DOHH2 (cell line): ENCODE measurements at regions not wholly inside any gene's neighbourhood (a gene's known extent, or its start where the extent isn't known, plus 50 kb on each side); places are given as distances from the start of the nearest gene placed in this dataset.

Source experiments
- H3F3A ChIP-seq: fragments of 200-600 bp; sonication (generic), shearing (Covaris generic); 2 replicates; pipeline ENCODE4 v1.6.0; 2016; ENCODE audit warnings: antibody characterized with exemption, mild to moderate bottlenecking; ENCODE audit not compliant: control insufficient read depth, insufficient read depth
- H3K27ac ChIP-seq: fragments of 200-600 bp; sonication (generic); 2 replicates; pipeline ENCODE4 v1.5.1; 2014; ENCODE audit warnings: low read depth, mild to moderate bottlenecking, low read length, moderate library complexity
- H3K27me3 ChIP-seq: fragments of 200-600 bp; sonication (generic); 2 replicates; pipeline ENCODE4 v1.6.1; 2014; ENCODE audit warnings: mild to moderate bottlenecking, low read length, mixed read lengths; ENCODE audit not compliant: control insufficient read depth
- H3K36me3 ChIP-seq: fragments of 200-600 bp; sonication (generic); 2 replicates; pipeline ENCODE4 v1.6.1; 2014; ENCODE audit warnings: mild to moderate bottlenecking, low read length, moderate library complexity, mixed read lengths; ENCODE audit not compliant: control insufficient read depth
- H3K4me1 ChIP-seq: fragments of 200-600 bp; sonication (generic); 2 replicates; pipeline ENCODE4 v1.6.1; 2014; ENCODE audit warnings: mild to moderate bottlenecking, low read length, mixed read lengths; ENCODE audit not compliant: control insufficient read depth
- H3K4me2 ChIP-seq: fragments of 200-600 bp; sonication (generic); 2 replicates; pipeline ENCODE4 v1.6.0; 2014; ENCODE audit warnings: mild to moderate bottlenecking, low read length, moderate library complexity
- H3K4me3 ChIP-seq: fragments of 200-600 bp; sonication (generic); 2 replicates; pipeline ENCODE4 v1.5.1; 2014; ENCODE audit warnings: mild to moderate bottlenecking, low read length, mixed read lengths
- H3K79me2 ChIP-seq: fragments of 200-600 bp; sonication (generic); 2 replicates; pipeline ENCODE4 v1.6.1; 2014; ENCODE audit warnings: mild to moderate bottlenecking, low read length, mixed read lengths; ENCODE audit not compliant: control insufficient read depth
- H3K9me2 ChIP-seq: fragments of 200-600 bp; sonication (generic); replicated peaks from 2 replicates; pipeline ENCODE4 v1.6.1; 2014; ENCODE audit warnings: mild to moderate bottlenecking, low read length, mixed read lengths; ENCODE audit not compliant: control insufficient read depth
- H3K9me3 ChIP-seq: fragments of 200-600 bp; sonication (generic); 2 replicates; pipeline ENCODE4 v1.6.1; 2014; ENCODE audit warnings: antibody characterized with exemption, low read length, mixed read lengths; ENCODE audit not compliant: control insufficient read depth, insufficient read depth
- H4K20me1 ChIP-seq: fragments of 200-600 bp; sonication (generic); 2 replicates; pipeline ENCODE4 v1.6.0; 2014; ENCODE audit warnings: low read depth, mild to moderate bottlenecking, antibody characterized with exemption, low read length, moderate library complexity; ENCODE audit not compliant: control insufficient read depth, insufficient read depth
- EZH2phosphoT487 ChIP-seq: fragments of 200-600 bp; sonication (generic); IDR thresholded peaks from 2 replicates; pipeline ENCODE4 v1.6.1; 2017; ENCODE audit warnings: borderline replicate concordance, mild to moderate bottlenecking, antibody characterized with exemption, low read length, moderate library complexity, mixed read lengths
- TF ChIP-seq, protein P1 (sequence below): fragments of 200-600 bp; sonication (generic); IDR thresholded peaks from one replicate; pipeline ENCODE4 v1.5.1; 2014; ENCODE audit warnings: antibody characterized with exemption, mild to moderate bottlenecking, low read depth, low read length; ENCODE audit not compliant: poor library complexity, severe bottlenecking

DNA sequence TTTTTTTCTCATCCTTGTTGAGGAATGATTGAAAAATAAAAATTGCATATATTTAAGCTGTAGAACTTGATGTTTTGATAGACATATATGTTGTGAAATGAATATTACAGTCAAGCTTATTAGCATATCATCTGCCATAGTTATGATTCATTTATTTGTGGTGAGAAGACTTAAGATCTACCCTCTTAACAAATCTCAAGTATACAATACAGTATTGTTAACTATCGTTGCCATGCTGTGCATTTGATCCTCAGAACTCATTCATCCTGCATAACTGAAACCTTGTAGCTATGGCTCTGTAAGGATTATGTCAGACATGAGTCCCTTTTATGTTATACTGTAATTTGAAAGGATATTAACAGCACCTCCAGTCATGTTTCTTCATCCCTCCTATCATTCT, 2045.3 kb downstream of the ARAP2 start:
- no peaks in the 10 kb centered on the region for H3F3A ChIP-seq
- no peaks in the 10 kb centered on the region for H3K9me2 ChIP-seq
- no peaks in the 10 kb centered on the region for H3K36me3 ChIP-seq
- no peaks in the 10 kb centered on the region for H3K9me3 ChIP-seq
- no peak overlapping the region for H3K4me2 ChIP-seq
- no peaks in the 10 kb centered on the region for H3K27me3 ChIP-seq
- H3K4me3 ChIP-seq: no peak overlapping the region
- H3K79me2 ChIP-seq: no peaks in the 10 kb centered on the region
- no peaks in the 10 kb centered on the region for H4K20me1 ChIP-seq
- no peaks in the 10 kb centered on the region for H3K4me1 ChIP-seq
- H3K27ac ChIP-seq: no peak overlapping the region
- TF ChIP-seq, protein P1, sequence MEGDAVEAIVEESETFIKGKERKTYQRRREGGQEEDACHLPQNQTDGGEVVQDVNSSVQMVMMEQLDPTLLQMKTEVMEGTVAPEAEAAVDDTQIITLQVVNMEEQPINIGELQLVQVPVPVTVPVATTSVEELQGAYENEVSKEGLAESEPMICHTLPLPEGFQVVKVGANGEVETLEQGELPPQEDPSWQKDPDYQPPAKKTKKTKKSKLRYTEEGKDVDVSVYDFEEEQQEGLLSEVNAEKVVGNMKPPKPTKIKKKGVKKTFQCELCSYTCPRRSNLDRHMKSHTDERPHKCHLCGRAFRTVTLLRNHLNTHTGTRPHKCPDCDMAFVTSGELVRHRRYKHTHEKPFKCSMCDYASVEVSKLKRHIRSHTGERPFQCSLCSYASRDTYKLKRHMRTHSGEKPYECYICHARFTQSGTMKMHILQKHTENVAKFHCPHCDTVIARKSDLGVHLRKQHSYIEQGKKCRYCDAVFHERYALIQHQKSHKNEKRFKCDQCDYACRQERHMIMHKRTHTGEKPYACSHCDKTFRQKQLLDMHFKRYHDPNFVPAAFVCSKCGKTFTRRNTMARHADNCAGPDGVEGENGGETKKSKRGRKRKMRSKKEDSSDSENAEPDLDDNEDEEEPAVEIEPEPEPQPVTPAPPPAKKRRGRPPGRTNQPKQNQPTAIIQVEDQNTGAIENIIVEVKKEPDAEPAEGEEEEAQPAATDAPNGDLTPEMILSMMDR: no peak
- no peak for TF ChIP-seq EZH2phosphoT487

DNA sequence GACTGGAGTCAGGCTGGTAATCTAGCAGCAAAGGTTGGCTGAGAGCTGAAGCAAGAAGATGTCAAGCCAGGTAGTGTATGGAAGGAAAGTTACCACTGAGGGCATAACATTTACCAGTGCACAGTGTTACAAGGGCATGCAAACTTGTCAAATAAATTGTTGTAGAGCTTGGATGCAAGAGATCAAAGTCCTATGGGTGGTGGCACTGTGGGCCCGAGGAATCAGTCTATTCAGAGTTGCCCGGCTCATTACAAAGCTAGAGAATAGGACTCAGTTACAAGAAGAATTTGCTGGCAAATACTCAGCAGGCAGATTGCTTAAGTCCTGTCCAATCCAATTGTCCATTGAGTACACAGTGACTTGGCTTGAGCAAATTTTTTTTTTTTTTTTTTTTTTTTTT, 2043.8 kb downstream of the ARAP2 start:
- TF ChIP-seq, protein P1: no peak
- no peak for TF ChIP-seq EZH2phosphoT487
- Histone ChIP-seq H3K27me3 (no peaks in the 10 kb centered on the region), H3K9me3 (no peaks in the 10 kb centered on the region; the same call in 1 of the 2 replicates), H3K79me2 (no peaks in the 10 kb centered on the region), H3K4me2 (no peak overlapping the region), H4K20me1 (no peaks in the 10 kb centered on the region), H3F3A (no peaks in the 10 kb centered on the region), H3K9me2 (no peaks in the 10 kb centered on the region), H3K4me3 (no peak overlapping the region), H3K36me3 (no peaks in the 10 kb centered on the region), H3K4me1 (no peaks in the 10 kb centered on the region), H3K27ac (no peak overlapping the region)

DNA sequence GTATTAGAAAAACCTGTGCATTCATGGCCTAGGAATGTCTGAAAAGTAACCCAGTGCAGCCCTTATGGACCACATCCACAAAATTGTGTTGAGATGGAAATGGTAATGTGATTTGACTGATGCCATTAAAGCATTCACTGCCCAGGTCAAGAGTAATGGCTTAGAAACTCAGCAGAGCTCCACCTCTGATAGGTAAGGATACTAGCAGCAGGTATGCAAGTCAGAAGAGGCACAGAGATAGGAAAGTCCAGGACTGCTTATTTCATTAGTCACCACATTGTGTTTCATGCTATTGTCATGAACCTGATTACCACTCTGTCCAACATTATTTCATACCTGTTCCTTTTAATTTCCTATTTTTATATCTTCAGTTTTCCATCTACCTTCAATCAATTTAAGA, 2042.2 kb downstream of the ARAP2 start:
- no peak for TF ChIP-seq EZH2phosphoT487
- TF ChIP-seq, protein P1: no peak

DNA sequence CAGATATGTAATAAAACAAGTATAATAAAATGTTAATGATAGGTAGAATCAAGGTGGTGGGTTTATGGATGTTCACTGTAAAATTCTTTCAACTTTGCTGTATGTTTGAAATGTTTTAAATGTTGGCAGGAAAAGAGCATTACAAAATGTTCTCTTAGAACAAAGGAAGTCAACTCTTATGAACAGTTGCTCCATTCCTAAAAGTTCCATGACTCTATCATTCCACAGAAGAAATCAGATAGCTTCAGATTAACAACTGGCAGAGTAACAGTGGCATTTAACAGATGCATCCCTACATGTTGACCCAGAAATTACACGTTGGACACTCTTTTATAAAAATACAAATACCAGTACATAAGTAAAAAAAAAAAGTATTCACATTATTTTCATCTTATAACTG, 2023.7 kb downstream of the ARAP2 start:
- H3K36me3 ChIP-seq: no peaks in the 10 kb centered on the region
- no peaks in the 10 kb centered on the region for H3K27me3 ChIP-seq
- H3K4me1 ChIP-seq: no peaks in the 10 kb centered on the region
- no peak for TF ChIP-seq EZH2phosphoT487
- TF ChIP-seq, protein P1: no peak
- H3K9me2 ChIP-seq: no peaks in the 10 kb centered on the region
- no peaks in the 10 kb centered on the region for H3F3A ChIP-seq
- H3K4me3 ChIP-seq: no peak overlapping the region
- no peaks in the 10 kb centered on the region for H3K9me3 ChIP-seq
- no peaks in the 10 kb centered on the region for H4K20me1 ChIP-seq
- no peak overlapping the region for H3K27ac ChIP-seq
- no peaks in the 10 kb centered on the region for H3K79me2 ChIP-seq
- no peak overlapping the region for H3K4me2 ChIP-seq

More for the DNA sequence above, 2042.2 kb downstream of the ARAP2 start:
- no peaks in the 10 kb centered on the region for H3K36me3 ChIP-seq
- no peak overlapping the region for H3K4me3 ChIP-seq
- no peaks in the 10 kb centered on the region for H3F3A ChIP-seq
- H3K4me1 ChIP-seq: no peaks in the 10 kb centered on the region
- no peaks in the 10 kb centered on the region for H4K20me1 ChIP-seq
- H3K4me2 ChIP-seq: no peak overlapping the region
- no peaks in the 10 kb centered on the region for H3K9me2 ChIP-seq
- no peak overlapping the region for H3K27ac ChIP-seq
- H3K79me2 ChIP-seq: no peaks in the 10 kb centered on the region
- H3K9me3 ChIP-seq: peaks cover 3% of the 10 kb centered on the region; the same call in 1 of the 2 replicates
- no peaks in the 10 kb centered on the region for H3K27me3 ChIP-seq
